ENCODE measurements at regions not wholly inside any gene's neighbourhood (a gene's known extent, or its start where the extent isn't known, plus 50 kb on each side); places are given as distances from the start of the nearest gene placed in this dataset.

GRCh38 chr18:25927830-25928229 lies 162.6 kb downstream of the SS18 start:
- TF ChIP-seq CREB1 (IDR thresholded peaks at IDR 0.05; ENCODE audit: low read depth) (no peak), REST (IDR thresholded peaks at IDR 0.05; ENCODE audit: low read depth) (no peak), TAF1 (IDR thresholded peaks at IDR 0.05; ENCODE audit: low read depth) (no peak), EGR1 (IDR thresholded peaks at IDR 0.05) (no peak), FOXM1 (IDR thresholded peaks at IDR 0.05; ENCODE audit: borderline replicate concordance, low read depth) (no peak)

All from Ishikawa (cell line).